ENCODE measurements at regions not wholly inside any gene's neighbourhood (a gene's known extent, or its start where the extent isn't known, plus 50 kb on each side); places are given as distances from the start of the nearest gene placed in this dataset.

GRCh38 chr14:61992926-61993325, 230.7 kb downstream of the SNAPC1 start:
- H3K9me1 ChIP-seq (ENCODE audit: control insufficient read depth, extremely low read depth, insufficient read depth, low read length): no peaks in the 10 kb centered on the region
- H3K27ac ChIP-seq (ENCODE audit: control insufficient read depth, insufficient read depth, low read length): no peak overlapping the region
- no peaks in the 10 kb centered on the region for H3K4me1 ChIP-seq (ENCODE audit: control insufficient read depth, extremely low read depth, insufficient read depth, low read length)
- no peaks in the 10 kb centered on the region for H4K20me1 ChIP-seq (ENCODE audit: control insufficient read depth, extremely low read depth, insufficient read depth, low read length)
- no peaks in the 10 kb centered on the region for H3K79me2 ChIP-seq (ENCODE audit: control insufficient read depth, insufficient read depth, low read length)
- no peaks in the 10 kb centered on the region for H3K9me3 ChIP-seq (ENCODE audit: control insufficient read depth, low read depth, low read length)
- dilution Hi-C loops (cut with MboI; ENCODE audit: extremely low pct_ligation_motif_present, low sequenced_read_pairs): no loop called here
- H3K4me3 ChIP-seq (ENCODE audit: control insufficient read depth in 2 of 3, extremely low read depth in 1 of 3, insufficient read depth in 2 of 3, low read depth in 1 of 3, low read length in 3 of 3): no peak overlapping the region
- H3K27me3 ChIP-seq (ENCODE audit: control insufficient read depth, extremely low read depth, insufficient read depth, low read length): no peaks in the 10 kb centered on the region
- no peak overlapping the region for H3K4me2 ChIP-seq (ENCODE audit: control insufficient read depth, extremely low read depth, insufficient read depth, low read depth, low read length)
- TF ChIP-seq CTCF (optimal IDR thresholded peaks at IDR 0.05 in 1 of 3, IDR thresholded peaks at IDR 0.05 in 1 of 3, conservative IDR thresholded peaks at IDR 0.05 in 1 of 3; ENCODE audit: extremely low read depth in 1 of 3, insufficient read depth in 2 of 3, low read length in 3 of 3) (no peak), EZH2 (IDR thresholded peaks at IDR 0.05; ENCODE audit: low read length) (no peak)
- no peak overlapping the region for H3K9ac ChIP-seq (ENCODE audit: control insufficient read depth, extremely low read depth, insufficient read depth, low read length)
- H3K36me3 ChIP-seq (ENCODE audit: control insufficient read depth in 2 of 2, extremely low read depth in 1 of 2, insufficient read depth in 2 of 2, low read length in 2 of 2): no peaks in the 10 kb centered on the region
- FAIRE-seq: no peak
- no peak for DNase-seq (ENCODE audit: low read depth, low spot score)
- no peak overlapping the region for H2AFZ ChIP-seq (ENCODE audit: control insufficient read depth, low read length)

- no peaks in the 10 kb centered on the region for H3K9me3 ChIP-seq (ENCODE audit: control insufficient read depth, low read depth, low read length)
- H3K79me2 ChIP-seq (ENCODE audit: control insufficient read depth, insufficient read depth, low read length): no peaks in the 10 kb centered on the region
- H3K4me2 ChIP-seq (ENCODE audit: control insufficient read depth, extremely low read depth, insufficient read depth, low read depth, low read length): no peak overlapping the region
- H3K27me3 ChIP-seq (ENCODE audit: control insufficient read depth, extremely low read depth, insufficient read depth, low read length): no peaks in the 10 kb centered on the region
- H2AFZ ChIP-seq (ENCODE audit: control insufficient read depth, low read length): no peak overlapping the region
- no peaks in the 10 kb centered on the region for H3K36me3 ChIP-seq (ENCODE audit: control insufficient read depth in 2 of 2, extremely low read depth in 1 of 2, insufficient read depth in 2 of 2, low read length in 2 of 2)
- no peak for TF ChIP-seq CTCF (optimal IDR thresholded peaks at IDR 0.05 in 1 of 3, IDR thresholded peaks at IDR 0.05 in 1 of 3, conservative IDR thresholded peaks at IDR 0.05 in 1 of 3; ENCODE audit: extremely low read depth in 1 of 3, insufficient read depth in 2 of 3, low read length in 3 of 3)
- no peak for TF ChIP-seq EZH2 (IDR thresholded peaks at IDR 0.05; ENCODE audit: low read length)
- DNase-seq (ENCODE audit: low read depth, low spot score) (no peak), FAIRE-seq (no peak)
- no peak overlapping the region for H3K27ac ChIP-seq (ENCODE audit: control insufficient read depth, insufficient read depth, low read length)
- H3K4me3 ChIP-seq (ENCODE audit: control insufficient read depth in 2 of 3, extremely low read depth in 1 of 3, insufficient read depth in 2 of 3, low read depth in 1 of 3, low read length in 3 of 3): no peak overlapping the region
- no peaks in the 10 kb centered on the region for H3K4me1 ChIP-seq (ENCODE audit: control insufficient read depth, extremely low read depth, insufficient read depth, low read length)
- H3K9me1 ChIP-seq (ENCODE audit: control insufficient read depth, extremely low read depth, insufficient read depth, low read length): no peaks in the 10 kb centered on the region
- dilution Hi-C loops (cut with MboI; ENCODE audit: extremely low pct_ligation_motif_present, low sequenced_read_pairs): no loop called here
- no peaks in the 10 kb centered on the region for H4K20me1 ChIP-seq (ENCODE audit: control insufficient read depth, extremely low read depth, insufficient read depth, low read length)
- no peak overlapping the region for H3K9ac ChIP-seq (ENCODE audit: control insufficient read depth, extremely low read depth, insufficient read depth, low read length)
Observed at GRCh38 chr14:61994589-61994988, 232.4 kb downstream of the SNAPC1 start.

All from keratinocyte (primary cell).